H1 (cell line): ENCODE measurements at regions not wholly inside any gene's neighbourhood (a gene's known extent, or its start where the extent isn't known, plus 50 kb on each side); places are given as distances from the start of the nearest gene placed in this dataset.

Experiments
- CTCF ChIA-PET: fragments of 300-600 bp; sonication (Branson Sonifier 250); formaldehyde crosslinking; loops from one replicate; lab custom pipeline; 2021; ENCODE audit not compliant: partially characterized antibody; lab: Charles Lee
- POLR2A ChIA-PET: fragments of 300-600 bp; sonication (Branson Sonifier 250); formaldehyde crosslinking; loops from one replicate; lab custom pipeline; 2021; ENCODE audit warnings: inconsistent platforms; ENCODE audit not compliant: partially characterized antibody; lab: Charles Lee
- DNase-seq, 2 experiments: peaks; one replicate each; pipeline versions ENCODE4 v3.0.0 to v3.0.0-alpha.2; 2010 to 2022; ENCODE audit warnings: low spot score in 2 of 2, low read depth in 1 of 2, mixed read lengths in 1 of 2
- FAIRE-seq: peaks from 2 replicates; lab custom pipeline; 2011; peaks lifted over from hg19 to GRCh38; lab: Jason Lieb, UNC
- H2AFZ ChIP-seq: 2 replicates; pipeline ENCODE4 v1.8.1; 2012; ENCODE audit warnings: low read length, inconsistent platforms
- H2AK5ac ChIP-seq: 2 replicates; pipeline ENCODE4 v1.6.1; 2013; ENCODE audit warnings: low read depth, low read length
- H2BK120ac ChIP-seq: replicated peaks from 2 replicates; pipeline ENCODE3; 2013; ENCODE audit warnings: low read depth, low read length, inconsistent platforms
- H2BK12ac ChIP-seq: 2 replicates; pipeline ENCODE4 v1.6.1; 2013; ENCODE audit warnings: low read depth, low read length
- H2BK15ac ChIP-seq: 2 replicates; pipeline ENCODE4 v1.6.1; 2013; ENCODE audit warnings: low read length
- H2BK20ac ChIP-seq: 2 replicates; pipeline ENCODE4 v1.6.1; 2013; ENCODE audit warnings: low read length
- H2BK5ac ChIP-seq: 2 replicates; pipeline ENCODE4 v1.6.1; 2013; ENCODE audit warnings: low read depth, low read length
- H3K14ac ChIP-seq: 2 replicates; pipeline ENCODE4 v1.6.1; 2013; ENCODE audit warnings: inconsistent platforms; ENCODE audit not compliant: insufficient read length
- H3K18ac ChIP-seq: 2 replicates; pipeline ENCODE4 v1.6.1; 2013; ENCODE audit warnings: low read length; ENCODE audit errors: extremely low read depth
- H3K23ac ChIP-seq: 2 replicates; pipeline ENCODE4 v1.6.1; 2013; ENCODE audit warnings: inconsistent platforms; ENCODE audit not compliant: insufficient read length
- H3K23me2 ChIP-seq: 2 replicates; pipeline ENCODE4 v1.6.1; 2013; ENCODE audit warnings: low read depth, low read length
- H3K27ac ChIP-seq: 2 replicates; pipeline ENCODE4 v1.6.1; 2011; ENCODE audit warnings: low read depth, low read length, inconsistent platforms
- H3K27me3 ChIP-seq, 4 experiments: replicated peaks in 1 of 4; 1 replicate in 1 of 4; 2 replicates in 3 of 4; pipeline versions ENCODE4 v1.6.1 to v1.8.1; 2011 to 2013; ENCODE audit warnings: low read length in 3 of 4, mild to moderate bottlenecking in 3 of 4, inconsistent platforms in 2 of 4, mixed read lengths in 2 of 4, moderate library complexity in 1 of 4; ENCODE audit not compliant: control insufficient read depth in 3 of 4, insufficient read depth in 3 of 4; ENCODE audit errors: extremely low read depth in 1 of 4
- H3K36me3 ChIP-seq, 4 experiments: 2 replicates each; pipeline versions ENCODE4 v1.6.1 to v1.8.1; 2011 to 2013; ENCODE audit warnings: mild to moderate bottlenecking in 4 of 4, low read length in 3 of 4, moderate library complexity in 2 of 4, control low read depth in 1 of 4, inconsistent platforms in 1 of 4; ENCODE audit not compliant: insufficient read depth in 4 of 4, control insufficient read depth in 2 of 4
- H3K4ac ChIP-seq: replicated peaks from 2 replicates; pipeline ENCODE3; 2013; ENCODE audit warnings: low read length, low read depth, mixed read lengths, inconsistent platforms; ENCODE audit not compliant: insufficient read length
- H3K4me1 ChIP-seq, 4 experiments: replicated peaks in 1 of 4; 1 replicate in 1 of 4; 2 replicates in 3 of 4; pipeline versions ENCODE4 v1.6.1 to v1.8.1; 2011 to 2013; ENCODE audit warnings: low read length in 3 of 4, inconsistent platforms in 2 of 4, mixed read lengths in 1 of 4; ENCODE audit not compliant: insufficient read depth in 4 of 4, control insufficient read depth in 3 of 4
- H3K4me2 ChIP-seq, 2 experiments: 2 replicates each; pipeline versions ENCODE4 v1.6.1 to v1.8.1; 2011 to 2013; ENCODE audit warnings: low read depth in 2 of 2, low read length in 2 of 2, control low read depth in 1 of 2, inconsistent platforms in 1 of 2, mild to moderate bottlenecking in 1 of 2; ENCODE audit not compliant: insufficient read depth in 1 of 2
- H3K4me3 ChIP-seq, 4 experiments: fragments of 200-600, 300-600 bp in 1 of 4; sonication (generic), shearing (Covaris generic), sonication (Bioruptor Twin) in 1 of 4; 2 replicates each; pipeline versions ENCODE4 v1.5.1 to v1.8.1; 2011 to 2016; ENCODE audit warnings: low read length in 4 of 4, low read depth in 3 of 4, control low read depth in 2 of 4, inconsistent platforms in 2 of 4, mild to moderate bottlenecking in 2 of 4, mixed read lengths in 1 of 4, moderate library complexity in 1 of 4; ENCODE audit not compliant: insufficient read depth in 2 of 4; ENCODE audit errors: extremely low read depth in 1 of 4
- H3K56ac ChIP-seq: replicated peaks from 2 replicates; pipeline ENCODE3; 2013; ENCODE audit warnings: low read depth, mild to moderate bottlenecking, mixed read lengths, low read length, inconsistent platforms; ENCODE audit not compliant: insufficient read length
- H3K79me1 ChIP-seq: 2 replicates; pipeline ENCODE4 v1.6.1; 2013; ENCODE audit warnings: low read depth, low read length, control low read depth
- H3K79me2 ChIP-seq, 2 experiments: 2 replicates each; pipeline versions ENCODE4 v1.6.1 to v1.8.1; 2012 to 2013; ENCODE audit warnings: low read length in 2 of 2, mild to moderate bottlenecking in 2 of 2, inconsistent platforms in 1 of 2; ENCODE audit not compliant: insufficient read depth in 2 of 2, control insufficient read depth in 1 of 2
- H3K9ac ChIP-seq, 4 experiments: replicated peaks in 1 of 4; 1 replicate in 1 of 4; 2 replicates in 3 of 4; pipeline versions ENCODE4 v1.6.1 to v1.8.1; 2011 to 2013; ENCODE audit warnings: low read depth in 3 of 4, low read length in 3 of 4, control low read depth in 2 of 4, mild to moderate bottlenecking in 2 of 4, moderate library complexity in 2 of 4, inconsistent platforms in 1 of 4; ENCODE audit errors: extremely low read depth in 1 of 4
- H3K9me3 ChIP-seq, 2 experiments: 2 replicates each; pipeline versions ENCODE4 v1.6.1 to v1.8.1; 2012 to 2013; ENCODE audit warnings: mild to moderate bottlenecking in 2 of 2, moderate library complexity in 2 of 2, control low read depth in 1 of 2, inconsistent platforms in 1 of 2, low read depth in 1 of 2, low read length in 1 of 2, mixed read lengths in 1 of 2; ENCODE audit not compliant: insufficient read depth in 2 of 2
- H4K20me1 ChIP-seq, 2 experiments: replicated peaks in 1 of 2; 2 replicates each; pipeline versions ENCODE3 to v1.8.1; 2011 to 2013; ENCODE audit warnings: inconsistent platforms in 2 of 2, low read length in 2 of 2, mild to moderate bottlenecking in 1 of 2; ENCODE audit not compliant: insufficient read depth in 2 of 2, control insufficient read depth in 1 of 2
- H4K5ac ChIP-seq: 2 replicates; pipeline ENCODE4 v1.6.1; 2013; ENCODE audit warnings: low read length, low read depth, mixed read lengths, inconsistent platforms; ENCODE audit not compliant: insufficient read length
- H4K8ac ChIP-seq: 2 replicates; pipeline ENCODE4 v1.8.0; 2013; ENCODE audit warnings: mild to moderate bottlenecking, moderate library complexity, low read length, inconsistent platforms; ENCODE audit not compliant: insufficient read depth; ENCODE audit errors: extremely low read depth
- H4K91ac ChIP-seq: replicated peaks from 2 replicates; pipeline ENCODE3; 2013; ENCODE audit warnings: low read length, mixed read lengths, inconsistent platforms; ENCODE audit not compliant: insufficient read length
- CBX5 ChIP-seq: fragments of 300-800, 300-1000 bp; sonication (generic); IDR thresholded peaks from 2 replicates; pipeline ENCODE4 v1.7.1; 2016; ENCODE audit warnings: antibody characterized with exemption, low read length, low read depth
- CHD1 ChIP-seq: IDR thresholded peaks from 2 replicates; pipeline ENCODE4 v1.6.1; 2012; ENCODE audit warnings: low read depth, low read length, improper control_type of control experiment
- CREB1 ChIP-seq: IDR thresholded peaks from 2 replicates; pipeline ENCODE4 v1.6.1; 2012; ENCODE audit warnings: inconsistent platforms
- E2F6 ChIP-seq: IDR thresholded peaks from 2 replicates; pipeline ENCODE4 v1.6.1; 2012; ENCODE audit warnings: inconsistent platforms
- GABPA ChIP-seq: IDR thresholded peaks from 2 replicates; pipeline ENCODE4 v1.6.1; 2011; ENCODE audit warnings: mild to moderate bottlenecking, low read length, moderate library complexity, borderline replicate concordance; ENCODE audit not compliant: insufficient read depth
- JUND ChIP-seq: IDR thresholded peaks from 2 replicates; pipeline ENCODE4 v1.6.1; 2011; ENCODE audit warnings: mild to moderate bottlenecking, improper control_type of control experiment, low read length
- KDM1A ChIP-seq: fragments of 200-600, 300-600 bp; sonication (generic); IDR thresholded peaks from 2 replicates; pipeline ENCODE4 v1.7.1; 2016; ENCODE audit warnings: mild to moderate bottlenecking, low read length, borderline replicate concordance
- KDM4A ChIP-seq: IDR thresholded peaks from one replicate; pipeline ENCODE4 v1.7.1; 2012; ENCODE audit warnings: low read depth, mild to moderate bottlenecking, moderate library complexity, low read length, inconsistent platforms; ENCODE audit not compliant: severe bottlenecking
- PHF8 ChIP-seq: fragments of 200-600 bp; sonication (generic); conservative IDR thresholded peaks from 2 replicates; pipeline ENCODE4 v1.7.1; 2012; ENCODE audit warnings: low read depth, mild to moderate bottlenecking, inconsistent platforms, low read length, moderate library complexity
- POU5F1 ChIP-seq: IDR thresholded peaks from 2 replicates; pipeline ENCODE4 v1.6.1; 2011; ENCODE audit warnings: low read depth, mild to moderate bottlenecking, low read length, moderate library complexity
- RNF2 ChIP-seq: fragments of 200-900, 300-1000 bp; sonication (generic); IDR thresholded peaks from 2 replicates; pipeline ENCODE4 v1.7.1; 2016; ENCODE audit warnings: borderline replicate concordance, low read depth, mild to moderate bottlenecking, antibody characterized with exemption, low read length; ENCODE audit not compliant: poor library complexity, severe bottlenecking; ENCODE audit errors: missing control alignments
- RXRA ChIP-seq: IDR thresholded peaks from 2 replicates; pipeline ENCODE4 v1.6.1; 2011; ENCODE audit warnings: low read depth, mild to moderate bottlenecking, low read length, moderate library complexity; ENCODE audit not compliant: insufficient read depth
- SIX5 ChIP-seq: IDR thresholded peaks from 2 replicates; pipeline ENCODE4 v1.6.1; 2011; ENCODE audit warnings: mild to moderate bottlenecking, low read depth, low read length
- SRF ChIP-seq: IDR thresholded peaks from 2 replicates; pipeline ENCODE4 v1.6.1; 2011; ENCODE audit warnings: mild to moderate bottlenecking, low read depth, low read length, moderate library complexity
- WGBS, 2 experiments: shearing (Covaris generic) in 1 of 2; methylation state at CpG; one replicate each; pipeline versions ENCODE4 v1.1.6 to v1.1.7; 2013 to 2015; ENCODE audit warnings: low lambda C conversion rate in 2 of 2, mixed read lengths in 2 of 2, inconsistent platforms in 1 of 2, low coverage in 1 of 2, missing lambda C conversion rate in 1 of 2; ENCODE audit not compliant: insufficient replicate concordance in 2 of 2, insufficient coverage in 1 of 2, insufficient read length in 1 of 2; ENCODE audit errors: extremely low coverage in 1 of 2, missing lambda C conversion rate in 1 of 2; 5-methylcytosine and 5-hydroxymethylcytosine counted together

DNA sequence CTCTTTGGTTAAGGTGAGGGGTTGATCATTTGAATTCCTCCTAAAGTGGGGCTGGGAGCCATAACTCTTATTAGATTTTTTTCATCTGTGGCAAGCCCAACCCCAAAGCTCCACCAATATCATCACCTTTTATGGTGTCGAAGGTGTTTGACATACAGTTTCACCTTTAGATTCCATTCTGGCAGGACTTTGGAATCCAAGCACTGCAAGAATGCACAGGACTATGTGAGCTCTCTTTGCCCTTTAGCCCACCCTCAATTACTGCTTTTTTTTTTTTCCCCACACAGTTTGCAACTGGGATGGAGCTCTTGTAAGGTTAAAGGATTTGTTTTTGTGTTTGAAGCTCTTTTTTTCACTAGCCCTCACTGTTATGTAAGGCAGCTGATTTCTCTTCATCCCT lies 154.0 kb upstream of the KCNJ16 start:
- Histone ChIP-seq H3K23me2 (no peaks in the 10 kb centered on the region), H2BK15ac (no peak overlapping the region), H4K91ac (no peak overlapping the region), H3K36me3 (no peaks in the 10 kb centered on the region), H4K8ac (no peak overlapping the region), H4K20me1 (no peaks in the 10 kb centered on the region), H2AK5ac (no peak overlapping the region), H3K79me1 (no peaks in the 10 kb centered on the region), H3K4me2 (no peak overlapping the region), H2AFZ (no peak overlapping the region), H3K4me1 (no peaks in the 10 kb centered on the region), H3K79me2 (no peaks in the 10 kb centered on the region), H2BK5ac (no peak overlapping the region), H3K27ac (no peak overlapping the region), H3K23ac (no peak overlapping the region), H3K27me3 (no peaks in the 10 kb centered on the region), H3K4ac (no peak overlapping the region), H3K14ac (no peak overlapping the region), H3K9ac (no peak overlapping the region), H3K4me3 (no peak overlapping the region), H2BK12ac (no peak overlapping the region), H3K18ac (no peak overlapping the region), H2BK20ac (no peak overlapping the region), H2BK120ac (no peak overlapping the region), H4K5ac (no peak overlapping the region), H3K9me3 (no peaks in the 10 kb centered on the region), H3K56ac (no peak overlapping the region)
- ChIA-PET POLR2A (no interaction called here), CTCF (interaction anchor here (0.8 to 1.5 kb wide), 2 partner anchors 86 to 315 kb away, joined by 3 read pairs; no protein-coding TSS in a partner anchor)
- WGBS, 2 experiments, result 91% methylated on average over 1 of the region's 1 CpG; no CpG with 5 or more reads in 1 of the 2 experiments
- DNase-seq, result no peak
- no peak for FAIRE-seq
- no peak for TF ChIP-seq PHF8
- TF ChIP-seq RNF2, result no peak
- no peak for TF ChIP-seq SIX5
- no peak for TF ChIP-seq POU5F1
- TF ChIP-seq CHD1, result no peak
- no peak for TF ChIP-seq E2F6
- TF ChIP-seq JUND, result no peak
- no peak for TF ChIP-seq KDM1A
- TF ChIP-seq CBX5, result no peak
- TF ChIP-seq KDM4A, result no peak
- TF ChIP-seq CREB1, result no peak
- no peak for TF ChIP-seq RXRA
- no peak for TF ChIP-seq GABPA
- no peak for TF ChIP-seq SRF
